Dermis microvascular lymphatic vessel endothelial cell (primary cell): ENCODE measurements at regions not wholly inside any gene's neighbourhood (a gene's known extent, or its start where the extent isn't known, plus 50 kb on each side); places are given as distances from the start of the nearest gene placed in this dataset.

Experiments used
- DNase-seq, 2 donors: peaks; one replicate each; pipeline versions ENCODE4 v3.0.0 to v3.0.0-alpha.2; 2010; ENCODE audit warnings: low read depth in 2 of 2

DNA sequence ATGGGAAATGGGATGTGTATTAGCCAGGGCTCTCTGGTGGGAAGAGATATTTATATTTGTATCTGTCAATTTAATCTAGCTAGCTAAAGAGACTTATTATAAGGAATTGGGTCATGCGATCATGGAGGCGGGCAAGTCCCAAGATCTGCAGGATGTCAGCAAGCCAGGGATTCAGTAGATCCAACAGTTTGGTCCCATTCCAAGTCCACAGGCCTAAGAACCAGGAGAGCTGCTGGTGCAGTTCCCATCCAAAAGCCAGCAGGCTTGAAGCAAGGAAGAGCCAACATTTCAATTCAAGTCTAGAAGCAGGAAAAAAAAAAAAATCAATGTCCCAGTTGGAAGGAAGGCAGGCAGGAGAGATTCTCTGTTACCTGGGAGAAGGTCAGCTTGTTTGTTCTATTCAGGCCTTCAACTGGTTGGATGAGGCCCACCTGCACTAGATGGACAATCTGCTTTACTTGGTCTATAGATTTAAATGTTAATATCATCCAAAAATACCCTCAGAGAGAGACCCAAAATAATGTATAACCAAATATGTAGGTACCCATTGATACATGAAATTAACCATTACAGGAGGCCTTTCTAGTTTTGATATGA, 60.7 kb upstream of the BCAT1 start:
- DNase-seq: no peak

DNA sequence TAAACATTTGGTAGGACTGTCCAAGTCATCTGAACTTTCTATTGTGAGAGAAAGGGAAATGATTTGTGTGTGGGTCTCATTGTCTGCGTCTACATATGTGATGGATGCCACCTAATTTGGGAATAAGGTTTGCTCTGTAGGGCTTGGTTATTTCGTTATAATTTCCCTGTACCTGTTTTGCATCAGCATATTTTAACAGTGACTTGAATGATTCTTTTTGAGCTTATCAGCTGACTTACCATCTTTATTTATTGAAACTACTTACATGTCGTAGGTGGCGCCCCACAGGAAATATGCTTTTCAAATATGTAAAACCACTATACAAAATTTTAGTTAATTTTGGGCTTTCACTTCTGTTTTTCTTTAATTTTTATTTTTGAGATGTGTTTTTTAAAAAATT, 56.5 kb upstream of the BCAT1 start:
- no peak for DNase-seq

DNA sequence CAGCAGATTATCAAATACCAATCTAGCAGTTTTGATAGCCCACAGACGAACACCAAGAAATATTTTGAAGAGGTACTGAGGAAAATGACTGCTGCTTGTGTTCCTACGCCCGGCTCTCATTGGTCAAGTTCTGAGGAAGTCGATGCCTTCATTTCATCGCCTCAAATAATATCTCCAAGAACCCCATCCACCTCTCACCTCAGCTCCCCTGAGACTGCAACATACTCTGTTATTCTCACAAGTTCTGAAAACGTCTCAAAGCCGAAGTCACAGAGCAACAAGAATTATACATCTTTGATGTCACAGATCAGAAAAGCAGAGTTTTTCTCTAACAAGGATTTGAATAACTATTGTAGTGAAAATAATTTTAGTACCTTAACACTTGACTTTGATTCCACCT, 55.5 kb upstream of the BCAT1 start:
- no peak for DNase-seq

DNA sequence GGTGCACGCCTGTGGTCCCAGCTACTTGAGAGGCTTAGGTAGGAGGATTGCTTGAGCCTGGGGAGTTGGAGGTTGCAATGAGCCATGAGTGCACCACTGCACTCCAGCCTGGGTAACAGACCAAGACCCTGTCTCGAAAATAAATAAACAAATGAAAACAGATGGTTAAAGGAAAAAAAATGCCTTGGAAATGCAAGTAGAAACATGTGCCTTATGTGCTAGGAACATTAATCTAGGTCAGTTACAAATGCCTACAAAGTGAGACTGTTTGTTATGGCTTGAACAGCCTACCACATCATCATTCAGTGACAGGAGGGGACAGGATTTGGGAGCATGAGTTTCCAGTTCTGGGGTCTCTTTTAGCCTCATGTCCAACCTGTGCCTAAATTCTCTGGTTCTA, 52.4 kb upstream of the BCAT1 start:
- no peak for DNase-seq
